Activated B cell treated with CpG ODN at 0.5 μM for 24 hours (primary cell): ENCODE measurements at regions not wholly inside any gene's neighbourhood (a gene's known extent, or its start where the extent isn't known, plus 50 kb on each side); places are given as distances from the start of the nearest gene placed in this dataset.

Experiments used
- ATAC-seq: fragments of 200-7000 bp; cut with Tn5 transposase; one replicate; pipeline ENCODE4 v1.10.0; 2021; ENCODE audit warnings: low read depth, mild to moderate bottlenecking, moderate library complexity
- CTCF ChIA-PET: fragments of 350-600 bp; sonication (Branson Sonifier 250); formaldehyde crosslinking; loops from one replicate; lab custom pipeline; 2021; ENCODE audit warnings: antibody characterized with exemption; lab: Charles Lee
- POLR2A ChIA-PET: fragments of 350-600 bp; sonication (Branson Sonifier 250); formaldehyde crosslinking; loops from one replicate; lab custom pipeline; 2021; ENCODE audit warnings: antibody characterized with exemption; lab: Charles Lee
- DNase-seq: peaks from one replicate; pipeline ENCODE4 v3.0.0; 2022
- H3K27ac Mint-ChIP-seq: one replicate; pipeline ENCODE4 v1.8.0; 2020; ENCODE audit warnings: mixed read lengths
- H3K27me3 Mint-ChIP-seq: one replicate; pipeline ENCODE4 v1.8.0; 2021; ENCODE audit warnings: mixed read lengths
- H3K36me3 Mint-ChIP-seq: one replicate; pipeline ENCODE4 v1.8.0; 2021; ENCODE audit warnings: low read depth, mixed read lengths
- H3K4me1 Mint-ChIP-seq: one replicate; pipeline ENCODE4 v1.8.0; 2021; ENCODE audit warnings: mixed read lengths
- H3K4me3 Mint-ChIP-seq: one replicate; pipeline ENCODE4 v1.8.0; 2020; ENCODE audit warnings: mild to moderate bottlenecking, mixed read lengths
- H3K9me3 Mint-ChIP-seq: one replicate; pipeline ENCODE4 v1.8.0; 2020; ENCODE audit warnings: mixed read lengths
- intact Hi-C: fragments of 100-400 bp; cut with micrococcal nuclease; formaldehyde crosslinking; loops from one replicate; pipeline ENCODE4 v1.15.1; 2024
- TF ChIP-seq, protein P1 (sequence below): fragments of 200-600 bp; IDR thresholded peaks from one replicate; pipeline ENCODE4 v1.8.0; 2022; ENCODE audit warnings: antibody characterized with exemption, mild to moderate bottlenecking

DNA sequence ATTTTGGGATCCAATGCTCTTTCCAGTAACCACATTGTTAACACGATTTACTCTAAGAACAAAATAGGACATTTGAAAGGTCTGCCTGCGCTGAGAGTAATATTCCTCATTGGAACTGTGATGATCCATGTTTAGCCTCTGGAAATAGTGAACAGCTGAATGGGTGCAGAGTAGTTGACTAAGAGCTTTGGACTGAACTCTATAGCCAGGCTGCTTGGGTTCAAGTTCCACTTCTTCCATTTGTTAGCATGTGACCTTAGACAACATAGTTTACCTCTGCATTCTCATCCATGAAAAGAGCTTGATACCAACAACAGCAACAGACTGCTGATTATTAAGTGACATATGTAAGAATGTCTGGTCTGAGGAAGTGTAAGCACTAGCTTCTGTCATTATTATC is 128.3 kb upstream of the MMADHC start:
- intact Hi-C loops: no loop called here
- H3K27me3 Mint-ChIP-seq: no peaks in the 10 kb centered on the region
- H3K4me1 Mint-ChIP-seq: no peaks in the 10 kb centered on the region
- no peak overlapping the region for H3K27ac Mint-ChIP-seq
- no peaks in the 10 kb centered on the region for H3K9me3 Mint-ChIP-seq
- ATAC-seq (no peak), DNase-seq (no peak)
- TF ChIP-seq, protein P1, sequence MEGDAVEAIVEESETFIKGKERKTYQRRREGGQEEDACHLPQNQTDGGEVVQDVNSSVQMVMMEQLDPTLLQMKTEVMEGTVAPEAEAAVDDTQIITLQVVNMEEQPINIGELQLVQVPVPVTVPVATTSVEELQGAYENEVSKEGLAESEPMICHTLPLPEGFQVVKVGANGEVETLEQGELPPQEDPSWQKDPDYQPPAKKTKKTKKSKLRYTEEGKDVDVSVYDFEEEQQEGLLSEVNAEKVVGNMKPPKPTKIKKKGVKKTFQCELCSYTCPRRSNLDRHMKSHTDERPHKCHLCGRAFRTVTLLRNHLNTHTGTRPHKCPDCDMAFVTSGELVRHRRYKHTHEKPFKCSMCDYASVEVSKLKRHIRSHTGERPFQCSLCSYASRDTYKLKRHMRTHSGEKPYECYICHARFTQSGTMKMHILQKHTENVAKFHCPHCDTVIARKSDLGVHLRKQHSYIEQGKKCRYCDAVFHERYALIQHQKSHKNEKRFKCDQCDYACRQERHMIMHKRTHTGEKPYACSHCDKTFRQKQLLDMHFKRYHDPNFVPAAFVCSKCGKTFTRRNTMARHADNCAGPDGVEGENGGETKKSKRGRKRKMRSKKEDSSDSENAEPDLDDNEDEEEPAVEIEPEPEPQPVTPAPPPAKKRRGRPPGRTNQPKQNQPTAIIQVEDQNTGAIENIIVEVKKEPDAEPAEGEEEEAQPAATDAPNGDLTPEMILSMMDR: no peak
- ChIA-PET POLR2A (no interaction called here), CTCF (no interaction called here)
- no peaks in the 10 kb centered on the region for H3K36me3 Mint-ChIP-seq
- H3K4me3 Mint-ChIP-seq: no peak overlapping the region

DNA sequence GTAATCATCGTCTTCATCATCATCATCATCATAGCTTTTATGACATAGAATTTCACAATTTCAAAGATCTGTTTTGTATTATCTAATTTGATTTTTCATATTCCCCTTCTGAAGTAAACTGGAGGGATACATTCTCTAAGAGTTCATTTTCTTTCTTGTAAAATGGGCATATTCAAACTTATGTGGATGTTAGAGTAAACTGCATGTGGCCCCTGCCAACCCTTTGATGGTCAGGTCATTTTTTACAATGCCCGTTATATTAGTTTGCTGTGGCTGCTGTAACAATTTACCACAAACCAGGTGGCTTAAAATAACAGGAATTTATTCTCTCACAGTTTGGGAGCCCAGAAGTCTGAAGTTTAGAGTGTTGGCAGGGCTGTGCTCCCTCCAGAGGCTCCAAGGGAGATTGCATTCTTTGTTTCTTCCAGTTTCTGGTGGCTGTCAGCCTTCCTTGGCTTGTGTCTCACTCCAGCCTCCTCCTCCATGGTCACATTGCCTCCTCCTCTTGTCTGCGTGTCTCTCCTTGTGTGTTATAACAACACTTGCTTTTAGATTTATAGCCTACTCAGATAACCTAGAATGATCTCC is 127.5 kb upstream of the MMADHC start:
- Mint-ChIP-seq H3K4me3 (no peak overlapping the region), H3K27ac (no peak overlapping the region), H3K36me3 (no peaks in the 10 kb centered on the region), H3K9me3 (no peaks in the 10 kb centered on the region), H3K27me3 (no peaks in the 10 kb centered on the region), H3K4me1 (no peaks in the 10 kb centered on the region)
- intact Hi-C loops: no loop called here
- DNase-seq (no peak), ATAC-seq (no peak)
- TF ChIP-seq, protein P1: no peak
- ChIA-PET POLR2A (no interaction called here), CTCF (no interaction called here)

DNA sequence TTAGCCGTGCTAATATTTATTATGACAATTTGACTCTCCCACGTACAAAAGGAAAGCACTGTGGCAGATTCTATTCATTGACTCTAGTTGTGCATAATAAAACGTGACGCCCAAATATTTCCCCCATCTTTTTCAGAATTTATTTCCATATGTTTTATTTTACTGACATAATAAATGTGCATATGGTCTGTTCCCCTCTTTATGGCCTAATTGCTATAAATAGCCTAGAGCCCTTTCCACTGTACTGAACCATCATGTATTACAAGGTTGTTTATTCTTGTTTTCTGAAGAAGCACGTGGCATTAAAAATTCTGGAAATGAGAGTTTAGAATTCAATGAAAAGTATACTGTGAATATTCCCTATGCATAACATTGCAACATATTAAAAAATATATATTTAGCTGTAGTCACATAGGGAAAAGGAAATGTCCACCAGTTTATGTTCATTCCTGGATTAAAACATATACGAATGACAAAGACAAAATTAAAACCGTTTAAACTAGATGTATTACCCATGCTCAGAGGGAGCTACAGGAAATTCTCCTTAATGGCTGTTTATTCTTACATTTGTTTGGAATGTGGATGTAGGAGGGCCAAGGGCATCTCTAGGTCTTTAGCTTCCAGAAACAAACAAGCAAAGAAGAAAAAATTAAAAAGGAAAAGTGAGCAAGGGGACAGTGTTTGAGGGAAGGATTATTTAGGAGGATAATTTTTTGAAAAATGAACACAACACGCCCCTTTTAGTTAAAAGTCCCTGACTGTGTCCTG is 122.1 kb upstream of the MMADHC start:
- Mint-ChIP-seq H3K4me1 (no peaks in the 10 kb centered on the region), H3K4me3 (no peak overlapping the region), H3K27me3 (no peaks in the 10 kb centered on the region), H3K36me3 (no peaks in the 10 kb centered on the region), H3K9me3 (no peaks in the 10 kb centered on the region), H3K27ac (no peak overlapping the region)
- intact Hi-C loops: no loop called here
- CTCF ChIA-PET: no interaction called here
- DNase-seq: no peak
- POLR2A ChIA-PET: no interaction called here
- ATAC-seq: no peak
- TF ChIP-seq, protein P1: no peak

DNA sequence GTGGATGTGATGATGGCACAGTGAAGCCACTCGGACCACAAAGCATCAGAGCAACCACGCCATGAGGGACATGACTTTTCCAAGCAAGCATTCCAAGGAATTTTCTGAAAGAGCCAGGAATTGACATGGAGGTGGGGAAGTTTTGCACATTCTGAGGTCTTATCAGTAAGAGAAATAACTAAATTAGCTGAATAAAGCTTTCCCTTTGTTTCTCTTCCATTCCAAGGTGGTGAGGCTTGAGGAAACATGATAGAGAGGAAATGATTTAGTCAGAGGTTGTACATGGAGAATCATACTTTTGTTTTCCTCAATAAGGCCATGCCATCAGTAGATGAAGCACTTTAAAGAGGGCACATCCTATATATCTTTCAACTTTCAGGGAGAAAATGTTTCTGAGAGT is 115.7 kb upstream of the MMADHC start:
- H3K27me3 Mint-ChIP-seq: no peaks in the 10 kb centered on the region
- POLR2A ChIA-PET: no interaction called here
- TF ChIP-seq, protein P1: no peak
- intact Hi-C loops: no loop called here
- no peak for DNase-seq
- no peak for ATAC-seq
- CTCF ChIA-PET: no interaction called here
- H3K4me1 Mint-ChIP-seq: no peaks in the 10 kb centered on the region
- no peaks in the 10 kb centered on the region for H3K36me3 Mint-ChIP-seq
- no peak overlapping the region for H3K27ac Mint-ChIP-seq
- H3K9me3 Mint-ChIP-seq: no peaks in the 10 kb centered on the region
- no peak overlapping the region for H3K4me3 Mint-ChIP-seq

DNA sequence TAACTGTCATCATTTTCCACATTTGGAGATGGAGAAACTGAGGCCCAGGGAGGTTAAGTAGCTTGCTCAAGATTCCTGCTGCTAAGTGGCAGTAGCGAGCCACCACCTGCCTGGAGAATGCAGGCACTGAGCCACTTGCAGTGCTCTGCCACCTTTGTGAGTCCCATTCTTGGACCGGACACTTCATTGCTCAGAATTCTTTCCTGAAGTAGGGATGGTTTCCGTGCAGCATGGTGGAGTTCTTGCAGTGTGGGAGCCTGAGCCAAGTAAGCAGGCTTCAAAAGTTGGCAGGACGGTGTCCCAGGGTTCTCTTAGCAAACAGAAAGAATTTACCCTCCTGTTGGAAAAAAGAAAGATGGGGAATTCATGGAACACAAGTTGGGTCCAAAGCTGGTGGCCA is 115.0 kb upstream of the MMADHC start:
- ChIA-PET POLR2A (no interaction called here), CTCF (no interaction called here)
- Mint-ChIP-seq H3K4me1 (no peaks in the 10 kb centered on the region), H3K4me3 (no peak overlapping the region), H3K27ac (no peak overlapping the region), H3K27me3 (no peaks in the 10 kb centered on the region), H3K36me3 (no peaks in the 10 kb centered on the region), H3K9me3 (no peaks in the 10 kb centered on the region)
- TF ChIP-seq, protein P1: no peak
- ATAC-seq: no peak
- no peak for DNase-seq
- intact Hi-C loops: no loop called here
